ENCODE measurements at regions not wholly inside any gene's neighbourhood (a gene's known extent, or its start where the extent isn't known, plus 50 kb on each side); places are given as distances from the start of the nearest gene placed in this dataset.

- Histone ChIP-seq H3K36me3 (no peaks in the 10 kb centered on the region), H3K4me1 (no peaks in the 10 kb centered on the region), H3K4me3 (no peak overlapping the region), H3K27me3 (no peaks in the 10 kb centered on the region), H3K27ac (no peak overlapping the region), H3K9me3 (no peaks in the 10 kb centered on the region)
- TF ChIP-seq CTCF (IDR thresholded peaks at IDR 0.05) (no peak), EP300 (IDR thresholded peaks at IDR 0.05) (no peak), POLR2A (IDR thresholded peaks at IDR 0.05) (no peak)
- WGBS, 2 donors: 30 to 33% methylated on average over 2 of the region's 2 CpGs
- no peak for DNase-seq (ENCODE audit: low spot score in 2 of 2)
Measured at GRCh38 chr12:17609701-17610100, 480.3 kb downstream of the RERGL start.

DNA sequence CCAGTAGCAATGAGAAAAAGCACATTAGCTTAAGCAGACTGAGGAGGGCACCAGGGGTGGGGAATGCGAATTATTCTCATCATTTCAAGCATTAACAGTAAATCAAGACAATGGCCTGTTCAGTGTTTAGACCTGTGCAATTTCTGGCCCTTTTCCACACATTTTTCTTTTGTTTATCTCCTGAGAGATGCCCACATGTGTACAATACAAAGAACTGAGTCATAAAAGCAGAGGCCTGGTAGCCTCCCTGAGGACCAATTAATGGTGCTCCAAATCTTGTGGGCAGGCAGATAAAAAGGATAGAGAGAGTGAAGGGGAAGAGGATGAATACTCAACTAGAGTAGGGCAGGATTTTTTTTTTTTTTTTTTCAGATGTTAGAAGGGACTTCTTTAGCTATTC lies 480.8 kb downstream of the RERGL start:
- H3K27me3 ChIP-seq: no peaks in the 10 kb centered on the region
- TF ChIP-seq POLR2A (IDR thresholded peaks at IDR 0.05) (no peak), CTCF (IDR thresholded peaks at IDR 0.05) (no peak), EP300 (IDR thresholded peaks at IDR 0.05) (no peak)
- H3K27ac ChIP-seq: no peak overlapping the region
- no peaks in the 10 kb centered on the region for H3K4me1 ChIP-seq
- H3K4me3 ChIP-seq: no peak overlapping the region
- 48 to 55% methylated on average over 1 of the region's 1 CpG for WGBS, 2 donors
- DNase-seq (ENCODE audit: low spot score in 2 of 2): no peak
- H3K9me3 ChIP-seq: no peaks in the 10 kb centered on the region
- no peaks in the 10 kb centered on the region for H3K36me3 ChIP-seq

- Histone ChIP-seq H3K36me3 (no peaks in the 10 kb centered on the region), H3K4me1 (peaks cover 0 to 6% (median 0%) of the 10 kb centered on the region in 4 donors), H3K27ac (no peak overlapping the region), H3K27me3 (no peaks in the 10 kb centered on the region), H3K9me3 (no peaks in the 10 kb centered on the region), H3K4me3 (no peak overlapping the region)
- WGBS, 2 donors: 88 to 90% methylated on average over 3 of the region's 3 CpGs
- TF ChIP-seq EP300 (IDR thresholded peaks at IDR 0.05) (no peak), POLR2A (IDR thresholded peaks at IDR 0.05) (no peak), CTCF (IDR thresholded peaks at IDR 0.05) (no peak)
- DNase-seq (ENCODE audit: low spot score in 2 of 2): no peak
Measured at GRCh38 chr12:17595111-17595510, 494.9 kb downstream of the RERGL start.

DNA sequence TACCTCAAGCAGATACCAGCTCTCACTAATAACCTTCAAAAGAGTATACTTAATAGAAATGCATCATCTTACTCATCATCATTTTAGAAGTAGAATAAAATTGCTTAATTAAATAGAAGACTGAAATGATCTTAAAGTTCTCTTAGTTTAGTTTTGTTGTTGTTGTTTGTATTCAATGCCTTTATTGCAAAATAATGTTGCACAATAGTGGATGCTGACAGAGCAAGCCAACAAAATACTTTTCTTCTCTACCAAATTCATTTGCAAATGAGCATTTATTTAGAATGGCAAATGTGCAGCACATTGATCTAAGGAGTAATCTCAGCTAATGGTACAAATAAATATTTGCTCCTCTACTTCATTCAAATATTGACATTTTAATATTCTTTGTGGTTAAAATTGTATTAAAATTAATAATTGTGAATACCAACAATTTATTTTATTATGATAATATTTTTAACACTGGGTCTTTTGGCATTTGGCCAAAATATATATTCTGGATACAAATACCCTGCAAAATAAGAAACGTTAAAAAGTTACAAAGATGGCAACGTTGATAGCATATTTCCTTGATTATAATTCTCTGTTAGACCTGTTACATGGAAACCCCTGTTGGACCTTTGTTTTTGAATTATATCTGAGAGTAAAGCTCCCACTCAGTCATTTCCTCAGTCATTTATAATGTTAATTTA lies 496.1 kb downstream of the RERGL start:
- WGBS, 2 donors: 61 to 68% methylated on average over 2 of the region's 2 CpGs
- peaks cover 0 to 6% (median 0%) of the 10 kb centered on the region in 4 donors for H3K4me1 ChIP-seq
- DNase-seq (ENCODE audit: low spot score in 2 of 2): no peak
- no peaks in the 10 kb centered on the region for H3K9me3 ChIP-seq
- no peaks in the 10 kb centered on the region for H3K36me3 ChIP-seq
- H3K27ac ChIP-seq: no peak overlapping the region
- H3K27me3 ChIP-seq: no peaks in the 10 kb centered on the region
- no peak overlapping the region for H3K4me3 ChIP-seq
- TF ChIP-seq POLR2A (IDR thresholded peaks at IDR 0.05): no peak
- TF ChIP-seq EP300 (IDR thresholded peaks at IDR 0.05): no peak
- TF ChIP-seq CTCF (IDR thresholded peaks at IDR 0.05): no peak

GRCh38 chr12:17592472-17592871 lies 497.5 kb downstream of the RERGL start:
- no peak overlapping the region for H3K4me3 ChIP-seq
- WGBS, 2 donors: 35 to 46% methylated on average over 4 of the region's 4 CpGs
- H3K36me3 ChIP-seq: no peaks in the 10 kb centered on the region
- H3K4me1 ChIP-seq: peaks cover 0 to 6% (median 0%) of the 10 kb centered on the region in 4 donors
- no peaks in the 10 kb centered on the region for H3K27me3 ChIP-seq
- no peaks in the 10 kb centered on the region for H3K9me3 ChIP-seq
- DNase-seq (ENCODE audit: low spot score in 2 of 2): no peak
- TF ChIP-seq CTCF (IDR thresholded peaks at IDR 0.05) (no peak), POLR2A (IDR thresholded peaks at IDR 0.05) (no peak), EP300 (IDR thresholded peaks at IDR 0.05) (no peak)
- no peak overlapping the region for H3K27ac ChIP-seq
